Endothelial cell (in vitro differentiated cells): ENCODE measurements at regions not wholly inside any gene's neighbourhood (a gene's known extent, or its start where the extent isn't known, plus 50 kb on each side); places are given as distances from the start of the nearest gene placed in this dataset.

ENCODE experiments used
- DNase-seq: peaks from one replicate; pipeline ENCODE4 v3.0.0; 2021; ENCODE audit warnings: low spot score
- H3K27ac Mint-ChIP-seq: one replicate; pipeline ENCODE4 v1.8.0; 2021; ENCODE audit warnings: mixed read lengths, inconsistent platforms; ENCODE audit not compliant: unreplicated experiment
- H3K27me3 Mint-ChIP-seq: one replicate; pipeline ENCODE4 v1.8.0; 2021; ENCODE audit warnings: mild to moderate bottlenecking, moderate library complexity, mixed read lengths, inconsistent platforms; ENCODE audit not compliant: unreplicated experiment
- H3K36me3 Mint-ChIP-seq: one replicate; pipeline ENCODE4 v1.8.0; 2021; ENCODE audit warnings: mild to moderate bottlenecking, low read depth, mixed read lengths, inconsistent platforms; ENCODE audit not compliant: unreplicated experiment
- H3K4me1 Mint-ChIP-seq: one replicate; pipeline ENCODE4 v1.8.0; 2021; ENCODE audit warnings: mild to moderate bottlenecking, mixed read lengths, inconsistent platforms; ENCODE audit not compliant: unreplicated experiment
- H3K4me3 Mint-ChIP-seq: one replicate; pipeline ENCODE4 v1.8.0; 2021; ENCODE audit warnings: mild to moderate bottlenecking, mixed read lengths, inconsistent platforms; ENCODE audit not compliant: unreplicated experiment
- H3K9me3 Mint-ChIP-seq: one replicate; pipeline ENCODE4 v1.8.0; 2021; ENCODE audit warnings: mixed read lengths, inconsistent platforms; ENCODE audit not compliant: unreplicated experiment
- CTCF ChIP-seq: fragments of 200-600 bp; sonication (generic); IDR thresholded peaks from one replicate; pipeline ENCODE4 v1.5.0; 2021; ENCODE audit warnings: antibody characterized with exemption; ENCODE audit not compliant: unreplicated experiment

- H3K4me1 Mint-ChIP-seq: peaks cover 37% of the 10 kb centered on the region
- H3K27ac Mint-ChIP-seq: no peak overlapping the region
- peaks cover 9% of the 10 kb centered on the region for H3K27me3 Mint-ChIP-seq
- H3K4me3 Mint-ChIP-seq: peak overlapping the region; percentile 98
- no peaks in the 10 kb centered on the region for H3K36me3 Mint-ChIP-seq
- H3K9me3 Mint-ChIP-seq: no peaks in the 10 kb centered on the region
- DNase-seq: peak; percentile 40
- no peak for TF ChIP-seq CTCF
These were observed 71.0 kb downstream of the SOX4 start for GRCh38 chr6:21664314-21665109.

- DNase-seq: peak; percentile 15
- no peak for TF ChIP-seq CTCF
These were observed 71.5 kb downstream of the SOX4 start for GRCh38 chr6:21665110-21665391.

GRCh38 chr6:21665392-21666200 lies 72.0 kb downstream of the SOX4 start:
- Mint-ChIP-seq H3K27ac (peak overlapping the region; percentile 25), H3K4me1 (peaks cover 42% of the 10 kb centered on the region), H3K9me3 (no peaks in the 10 kb centered on the region), H3K27me3 (peaks cover 9% of the 10 kb centered on the region), H3K4me3 (peak overlapping the region; percentile 98), H3K36me3 (no peaks in the 10 kb centered on the region)
- TF ChIP-seq CTCF: no peak
- peak; percentile 22 for DNase-seq

More at GRCh38 chr6:21665110-21665391, 71.5 kb downstream of the SOX4 start:
- peak overlapping the region; percentile 98 for H3K4me3 Mint-ChIP-seq
- H3K4me1 Mint-ChIP-seq: peaks cover 37% of the 10 kb centered on the region
- H3K27me3 Mint-ChIP-seq: peaks cover 9% of the 10 kb centered on the region
- no peak overlapping the region for H3K27ac Mint-ChIP-seq
- H3K36me3 Mint-ChIP-seq: no peaks in the 10 kb centered on the region
- H3K9me3 Mint-ChIP-seq: no peaks in the 10 kb centered on the region

GRCh38 chr6:21666201-21666691 lies 72.7 kb downstream of the SOX4 start:
- Mint-ChIP-seq H3K9me3 (no peaks in the 10 kb centered on the region), H3K36me3 (no peaks in the 10 kb centered on the region), H3K4me3 (peak overlapping the region; percentile 98), H3K4me1 (peaks cover 44% of the 10 kb centered on the region), H3K27me3 (peaks cover 9% of the 10 kb centered on the region), H3K27ac (peak overlapping the region; percentile 25)
- peak; percentile 44 for DNase-seq
- no peak for TF ChIP-seq CTCF
